GM19395 (cell line): ENCODE measurements at regions not wholly inside any gene's neighbourhood (a gene's known extent, or its start where the extent isn't known, plus 50 kb on each side); places are given as distances from the start of the nearest gene placed in this dataset.
A peak's percentile ranks its signal among the peaks of the same experiment; 100 is the strongest.

Experiments used
- ATAC-seq: cut with Tn5 transposase; IDR thresholded peaks from one replicate; pipeline ENCODE4 v1.9.1; 2021; ENCODE audit warnings: mild to moderate bottlenecking, moderate library complexity; ENCODE audit not compliant: unreplicated experiment

- ATAC-seq = no peak
These were observed 68.9 kb upstream of the DYRK2 start for GRCh38 chr12:67579662-67580003.

GRCh38 chr12:67582238-67582834 lies 66.2 kb upstream of the DYRK2 start:
- ATAC-seq = no peak

DNA sequence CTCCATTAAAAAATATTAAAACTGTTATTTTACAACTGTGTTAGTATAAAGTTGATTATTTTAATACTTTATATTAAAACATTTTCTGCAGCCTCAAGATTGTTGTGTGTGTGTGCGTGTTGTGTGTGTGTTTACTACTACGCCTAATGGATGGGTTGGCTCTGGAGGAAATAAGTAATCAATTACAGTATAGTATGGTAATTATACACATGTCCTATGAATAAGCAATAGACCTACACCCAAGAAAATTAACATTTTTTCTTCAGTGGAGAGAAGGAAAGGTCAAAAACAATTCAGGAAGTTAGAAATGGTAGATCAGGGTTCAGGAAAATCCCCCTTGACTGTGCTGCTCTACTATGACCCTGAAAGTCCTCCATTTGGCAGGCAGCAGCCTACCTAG lies 65.7 kb upstream of the DYRK2 start:
- ATAC-seq = no peak

DNA sequence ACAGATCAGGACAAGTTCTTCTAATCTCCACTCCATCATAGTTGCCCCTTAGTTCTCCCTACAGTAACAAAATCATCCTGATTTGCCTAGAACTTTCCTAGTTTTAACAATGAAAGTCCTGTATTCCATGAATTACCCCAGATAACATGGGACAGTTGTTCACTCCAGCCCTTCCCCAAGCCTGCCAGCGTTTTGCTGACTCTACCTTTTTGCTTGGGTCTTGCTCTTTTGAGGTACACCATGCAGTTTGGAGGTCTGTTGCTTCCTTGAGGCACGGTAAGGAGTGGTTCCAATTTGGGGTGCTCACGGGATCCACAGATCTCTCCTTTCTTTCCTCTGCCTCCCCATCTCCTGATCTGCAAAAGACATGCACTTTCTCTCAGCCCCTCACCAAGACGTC lies 61.6 kb upstream of the DYRK2 start:
- no peak for ATAC-seq

GRCh38 chr12:67589078-67589477 lies 59.5 kb upstream of the DYRK2 start:
- ATAC-seq = no peak

- no peak for ATAC-seq
These were observed 58.3 kb upstream of the DYRK2 start for GRCh38 chr12:67590149-67590790.

GRCh38 chr12:67592228-67593011 lies 56.1 kb upstream of the DYRK2 start:
- peak; percentile 93 for ATAC-seq

- peak; percentile 20 for ATAC-seq
These were observed 55.5 kb upstream of the DYRK2 start for GRCh38 chr12:67593041-67593440.

GRCh38 chr12:67593461-67594330 lies 54.8 kb upstream of the DYRK2 start:
- no peak for ATAC-seq

DNA sequence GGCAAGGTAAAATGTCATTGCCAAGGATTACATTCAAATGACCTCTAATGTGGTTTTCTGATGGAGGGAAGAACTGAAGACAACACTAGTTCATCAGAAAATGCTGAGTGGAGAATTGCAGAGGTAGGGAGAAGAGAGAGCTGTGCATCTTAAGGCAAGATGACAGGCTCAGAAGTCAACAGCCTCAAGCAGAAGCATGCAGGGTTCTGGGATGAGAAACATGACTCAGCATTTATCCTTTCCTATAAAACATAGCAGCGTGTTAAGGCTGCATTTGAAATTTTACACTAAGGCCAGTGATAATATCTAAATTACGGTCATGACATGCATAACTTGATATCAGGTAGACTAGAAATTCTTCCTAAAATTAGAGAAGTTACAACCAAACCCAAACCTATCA lies 53.7 kb upstream of the DYRK2 start:
- ATAC-seq = no peak

DNA sequence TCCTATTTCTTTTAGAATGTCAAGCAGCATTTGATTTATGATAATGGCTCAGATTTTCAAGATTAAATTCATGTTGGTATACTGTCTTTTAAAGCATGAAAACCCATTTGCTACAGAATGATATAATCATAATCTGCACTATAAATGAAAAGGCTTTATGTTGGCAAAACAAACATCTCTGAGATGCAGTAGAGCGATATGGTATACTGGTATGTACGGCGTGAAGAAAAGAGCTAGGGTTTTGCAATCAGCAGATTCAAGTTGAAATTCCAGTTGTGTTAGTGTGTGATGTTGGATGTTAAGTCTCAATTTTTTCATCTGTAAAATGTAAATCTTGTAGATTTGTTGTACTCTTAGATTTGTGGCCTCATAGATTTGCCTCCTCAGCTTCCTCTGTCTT lies 53.2 kb upstream of the DYRK2 start:
- no peak for ATAC-seq

- ATAC-seq = no peak
These were observed 49.9 kb upstream of the DYRK2 start for GRCh38 chr12:67598598-67598997.
